ENCODE measurements at regions not wholly inside any gene's neighbourhood (a gene's known extent, or its start where the extent isn't known, plus 50 kb on each side); places are given as distances from the start of the nearest gene placed in this dataset.

- TF ChIP-seq CTCF (IDR thresholded peaks at IDR 0.05), result no peak
- no peak for TF ChIP-seq POLR2A (IDR thresholded peaks at IDR 0.05)
Observed at GRCh38 chr4:110678517-110679227, 55.8 kb upstream of the PITX2 start.

Measured in right lobe of liver (tissue), 4 donors.